NCI-H774 (cell line): ENCODE measurements at regions not wholly inside any gene's neighbourhood (a gene's known extent, or its start where the extent isn't known, plus 50 kb on each side); places are given as distances from the start of the nearest gene placed in this dataset.
"Not testable (repeated sequence)": the region's sequence is repeated elsewhere in the genome, so short reads cannot be mapped to it uniquely, and the experiment has no call there.

Experiments used
- DNase-seq: peaks from one replicate; lab custom pipeline; 2025; lab: John Stamatoyannopoulos, UW

DNA sequence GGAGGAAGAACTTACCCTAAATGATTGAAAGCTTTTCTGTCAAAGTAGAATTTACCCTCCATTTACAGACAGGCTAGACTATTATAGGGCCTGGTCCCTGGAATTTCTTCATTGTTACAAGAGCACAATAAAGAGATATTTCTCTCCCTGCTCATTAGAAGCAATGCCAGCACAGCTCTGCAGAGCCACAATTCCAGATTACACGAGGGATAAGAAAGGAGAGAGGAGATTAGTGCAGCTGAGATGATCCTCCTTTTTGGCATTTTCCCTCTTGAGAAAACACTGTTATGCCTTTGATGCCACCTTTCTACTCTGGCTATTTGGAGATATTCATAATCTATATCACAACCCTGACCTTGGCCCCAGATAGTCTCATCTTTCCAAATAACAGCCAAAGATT lies 1119.5 kb upstream of the TMPRSS15 start:
- no peak for DNase-seq

DNA sequence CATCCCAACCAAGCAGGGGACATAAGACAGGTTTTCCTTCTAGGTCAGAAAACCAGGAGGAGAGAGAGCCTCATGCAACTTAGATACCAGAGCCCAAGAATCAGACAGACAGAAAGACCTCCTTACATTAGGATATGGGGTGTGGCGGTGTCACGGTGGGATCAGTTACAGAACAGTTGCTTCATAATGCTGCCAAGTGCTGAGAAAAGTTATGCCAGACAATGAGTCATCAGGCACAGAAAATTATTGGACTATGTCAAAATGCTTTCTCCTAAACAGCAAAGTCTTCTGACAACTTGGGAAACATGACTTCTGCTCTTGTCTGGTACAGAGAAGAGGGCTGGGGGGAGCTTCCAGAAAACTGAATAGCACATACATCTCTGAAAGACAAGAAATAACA lies 1120.2 kb upstream of the TMPRSS15 start:
- DNase-seq: no peak

DNA sequence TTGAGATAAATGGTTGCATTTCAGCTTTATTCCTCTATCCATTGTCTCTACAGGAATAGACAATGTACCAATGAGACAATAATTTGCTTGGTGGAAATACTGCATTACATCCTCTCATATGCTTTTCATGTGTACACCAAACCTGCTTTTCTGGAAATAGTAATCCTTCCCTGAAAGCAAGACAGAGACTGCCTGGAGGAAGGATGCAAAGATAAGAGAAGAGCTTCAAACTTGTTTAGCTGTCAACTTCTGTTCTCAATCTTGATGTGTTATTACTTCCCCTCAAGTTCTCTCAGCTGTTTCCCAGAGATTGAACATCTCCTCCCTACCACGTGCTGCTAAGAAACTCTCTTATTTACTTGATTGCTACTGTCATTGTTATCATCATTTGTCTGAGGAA lies 1125.4 kb upstream of the TMPRSS15 start:
- DNase-seq: no peak

DNA sequence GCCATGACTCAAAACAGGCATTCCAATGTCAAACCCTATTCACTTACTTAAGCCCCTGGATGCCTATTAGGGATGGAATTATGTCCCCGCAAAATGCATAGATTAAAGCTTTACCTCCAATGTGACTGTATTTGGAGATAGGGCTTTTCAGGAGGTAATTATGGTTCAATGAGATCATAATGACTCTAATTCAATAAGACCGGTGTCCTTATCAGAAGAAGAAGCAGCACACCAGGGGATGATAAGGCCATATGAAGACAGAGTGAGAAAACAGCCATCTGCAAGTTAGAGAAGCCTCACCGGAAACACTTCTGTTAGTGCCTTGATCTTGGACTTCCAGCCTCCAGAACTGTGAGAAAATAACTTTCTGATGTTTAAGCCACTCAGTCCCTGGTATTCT lies 1131.8 kb upstream of the TMPRSS15 start:
- no peak for DNase-seq

DNA sequence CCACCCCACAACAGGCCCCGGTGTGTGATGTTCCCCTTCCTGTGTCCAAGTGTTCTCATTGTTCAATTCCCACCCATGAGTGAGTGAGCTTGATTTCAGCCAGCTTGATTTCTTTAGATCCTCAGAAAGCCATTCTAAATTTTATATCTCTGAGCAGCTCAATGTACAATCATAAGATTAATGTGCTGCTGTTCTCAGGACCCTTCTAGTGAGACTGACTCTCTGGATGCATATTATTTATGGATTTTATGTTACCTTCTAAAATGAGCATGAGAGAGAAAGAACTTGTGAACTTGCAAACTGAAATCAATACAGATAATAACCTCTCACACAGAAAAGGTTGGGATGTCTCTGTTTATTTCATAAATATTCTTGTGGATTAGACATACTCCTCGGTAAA lies 1133.5 kb upstream of the TMPRSS15 start:
- DNase-seq: no peak

GRCh38 chr21:19540287-19540686 lies 1136.7 kb upstream of the TMPRSS15 start:
- DNase-seq: no peak

GRCh38 chr21:19541602-19542001 lies 1138.0 kb upstream of the TMPRSS15 start:
- no peak for DNase-seq

DNA sequence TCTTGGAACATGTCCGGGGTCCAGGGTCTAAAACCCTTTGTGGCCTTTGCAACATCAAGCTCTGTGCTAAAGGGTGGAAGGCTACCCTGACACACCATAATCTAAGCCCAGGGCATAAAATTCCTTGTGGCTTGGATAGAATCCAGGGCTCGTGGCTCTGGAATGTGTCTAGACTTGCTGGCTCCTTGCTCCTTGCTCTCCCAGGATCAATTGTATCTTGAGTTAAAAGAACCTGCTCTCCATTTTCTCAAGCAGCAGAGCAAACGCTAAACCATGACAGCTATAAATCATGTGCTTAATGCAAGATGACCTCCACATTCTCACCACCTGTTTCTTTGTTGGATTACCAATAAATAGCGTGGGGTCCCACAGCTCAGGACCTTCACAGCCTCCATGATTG lies 1140.9 kb upstream of the TMPRSS15 start:
- not testable (repeated sequence) for DNase-seq

- no peak for DNase-seq
Observed at GRCh38 chr21:19547951-19548840, 1144.6 kb upstream of the TMPRSS15 start.

- no peak for DNase-seq
Observed at GRCh38 chr21:19553919-19554615, 1150.5 kb upstream of the TMPRSS15 start.

DNA sequence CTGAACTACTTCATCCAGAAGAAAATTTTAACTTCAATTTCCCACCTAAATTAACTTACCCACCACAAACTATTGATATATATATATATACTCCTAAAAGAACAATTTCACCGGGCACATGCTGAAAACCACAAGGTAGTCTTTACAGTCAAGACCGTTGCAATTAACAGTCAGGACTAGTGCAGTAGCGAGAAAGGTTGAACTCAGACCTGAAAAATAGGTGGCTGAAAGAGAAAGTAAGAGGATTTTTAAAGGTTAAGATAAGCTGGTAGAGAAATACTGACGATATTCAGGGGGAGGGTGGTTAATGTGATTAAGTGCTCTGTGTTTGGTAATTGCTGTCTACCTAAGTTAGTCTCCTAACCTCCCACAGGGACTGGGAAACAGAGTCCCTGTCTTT lies 1153.5 kb upstream of the TMPRSS15 start:
- no peak for DNase-seq

- no peak for DNase-seq
Observed at GRCh38 chr21:19557488-19557887, 1153.9 kb upstream of the TMPRSS15 start.

DNA sequence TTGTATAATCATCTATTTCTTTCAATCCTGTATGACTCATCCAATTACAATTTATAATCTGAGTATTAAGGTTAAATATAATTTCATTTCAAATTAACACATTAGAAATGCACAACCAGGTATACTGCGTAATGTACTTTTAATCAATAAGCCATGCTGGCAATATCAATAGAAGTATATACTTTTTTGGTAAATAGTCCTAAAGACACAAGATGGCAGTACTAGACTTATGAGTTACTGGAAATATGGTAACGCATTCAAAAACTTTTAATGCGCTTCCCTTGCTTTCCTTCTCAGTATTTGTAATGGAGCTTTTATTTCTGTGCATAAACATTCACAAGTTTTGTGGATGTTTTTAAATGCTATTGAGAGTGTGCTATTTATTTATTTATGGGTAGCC lies 1162.0 kb upstream of the TMPRSS15 start:
- DNase-seq: no peak

DNA sequence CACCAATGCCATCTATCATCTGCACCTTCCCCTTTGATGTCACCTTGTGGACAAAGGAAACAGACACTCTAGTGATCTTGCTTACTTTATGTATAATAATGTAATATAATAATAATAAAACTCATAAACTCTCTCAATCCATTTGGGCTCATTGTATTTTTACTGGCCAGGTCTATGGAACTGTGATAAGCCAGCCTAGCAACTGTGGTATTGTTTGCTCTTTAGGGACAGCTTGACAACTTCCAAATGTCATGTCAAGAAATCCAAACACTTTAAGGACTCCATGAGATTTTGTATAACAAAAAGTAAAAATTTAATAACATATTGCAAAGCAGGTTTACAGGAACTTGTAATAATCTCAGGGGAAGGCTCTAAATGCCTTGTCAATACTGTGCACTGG lies 1163.4 kb upstream of the TMPRSS15 start:
- no peak for DNase-seq

DNA sequence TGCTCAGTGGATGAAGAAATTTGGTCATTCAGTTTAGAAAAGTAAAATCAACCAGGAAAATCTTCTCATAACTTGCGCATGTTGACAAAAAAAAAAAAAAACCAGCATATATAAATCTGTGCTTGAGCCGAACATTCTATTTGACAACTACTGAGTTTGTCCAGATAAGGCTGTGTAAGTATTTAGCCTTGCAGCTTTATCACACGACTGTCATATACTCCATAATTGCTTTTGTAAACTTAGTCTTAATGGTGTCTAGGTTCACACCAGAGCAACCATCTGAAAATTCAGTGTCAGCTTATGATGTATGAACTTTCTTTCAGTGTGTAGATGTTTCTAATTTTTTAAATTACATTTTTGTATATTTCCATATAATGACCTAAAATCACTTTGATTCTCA lies 1173.8 kb upstream of the TMPRSS15 start:
- DNase-seq: no peak

GRCh38 chr21:19590044-19590443 lies 1186.5 kb upstream of the TMPRSS15 start:
- DNase-seq: no peak

- DNase-seq: no peak
Observed at GRCh38 chr21:19603011-19603593, 1199.5 kb upstream of the TMPRSS15 start.

GRCh38 chr21:19608101-19608621 lies 1204.6 kb upstream of the TMPRSS15 start:
- no peak for DNase-seq

DNA sequence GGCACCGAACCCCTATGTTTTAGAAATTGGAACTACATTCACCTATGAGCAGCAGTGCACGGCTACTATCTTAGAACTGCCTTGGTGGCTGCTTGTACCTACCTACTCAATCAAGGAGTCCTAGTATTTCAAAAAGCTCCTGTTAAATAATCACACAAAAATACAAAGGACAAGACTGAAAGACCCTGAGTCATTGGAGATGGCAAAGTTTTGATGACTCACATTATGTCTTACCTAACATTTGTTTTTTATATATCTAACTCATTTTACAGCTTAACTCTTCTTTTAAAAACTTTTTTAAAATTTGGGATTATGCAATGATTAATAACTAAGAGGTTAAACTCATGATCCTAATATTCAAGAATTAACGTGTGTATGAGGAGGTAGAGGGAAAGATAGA lies 1206.0 kb upstream of the TMPRSS15 start:
- DNase-seq: no peak

DNA sequence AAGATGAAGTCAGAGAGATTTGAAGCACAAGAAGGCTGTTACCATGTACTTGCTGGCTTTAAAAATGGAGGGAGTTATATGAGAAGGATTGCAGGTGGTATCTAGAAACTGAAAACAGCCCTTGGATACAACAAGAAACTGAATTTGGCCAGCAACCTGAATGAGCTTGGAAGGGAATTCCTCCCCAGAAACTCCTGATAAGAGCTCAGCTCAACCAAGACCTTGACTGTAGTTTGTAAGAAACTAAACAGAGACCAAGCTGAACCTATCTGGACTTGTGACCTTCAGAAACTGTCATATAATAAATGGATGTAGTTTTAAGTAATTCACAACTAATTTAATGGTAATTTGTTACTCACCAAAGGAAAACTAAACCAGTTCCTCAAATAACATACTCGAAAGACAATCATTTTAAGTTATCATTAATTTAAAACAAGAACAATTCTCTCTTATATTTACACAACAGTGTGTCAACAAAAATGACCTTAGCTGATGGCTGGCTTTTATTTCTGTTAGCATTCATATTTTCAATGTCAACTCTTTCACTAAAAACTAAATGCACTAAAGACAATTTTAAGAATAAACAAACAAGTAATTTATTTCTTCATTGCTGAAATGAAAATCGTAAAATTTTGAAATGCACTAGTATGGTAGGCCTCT lies 1218.4 kb upstream of the TMPRSS15 start:
- DNase-seq: no peak

DNA sequence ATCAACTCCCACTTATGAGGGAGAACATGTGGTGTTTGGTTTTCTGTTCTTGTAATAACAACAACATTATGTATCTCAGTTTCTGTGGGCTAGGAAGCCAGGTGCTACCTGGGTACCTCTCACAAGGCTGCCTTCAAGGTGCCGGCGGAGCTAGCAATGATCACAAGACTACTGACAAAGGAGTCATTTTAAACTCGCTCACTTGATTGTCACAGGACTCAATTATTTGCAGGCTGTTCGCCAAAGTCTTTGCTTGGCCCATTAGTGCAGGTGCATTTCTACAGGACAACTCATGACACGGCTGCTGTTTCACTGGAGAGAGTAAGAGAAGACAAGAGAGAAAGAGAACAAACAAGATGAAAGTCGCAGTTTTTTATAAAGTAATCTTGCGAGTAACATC lies 1237.4 kb upstream of the TMPRSS15 start:
- no peak for DNase-seq

- no peak for DNase-seq
Observed at GRCh38 chr21:19648391-19648790, 1244.8 kb upstream of the TMPRSS15 start.
